NT2/D1 (cell line): ENCODE measurements at regions not wholly inside any gene's neighbourhood (a gene's known extent, or its start where the extent isn't known, plus 50 kb on each side); places are given as distances from the start of the nearest gene placed in this dataset.

ENCODE experiments used
- YY1 ChIP-seq: IDR thresholded peaks from 2 replicates; pipeline ENCODE4 v1.6.1; 2011; ENCODE audit not compliant: insufficient read length, insufficient read depth
- ZNF274 ChIP-seq: IDR thresholded peaks from 2 replicates; pipeline ENCODE4 v1.6.1; 2011; ENCODE audit warnings: mild to moderate bottlenecking, low read depth, low read length

- no peak for TF ChIP-seq ZNF274
- TF ChIP-seq YY1 = no peak
Observed at GRCh38 chr9:26426551-26427131, 466.0 kb downstream of the CAAP1 start.
